ENCODE measurements at regions not wholly inside any gene's neighbourhood (a gene's known extent, or its start where the extent isn't known, plus 50 kb on each side); places are given as distances from the start of the nearest gene placed in this dataset.

DNA sequence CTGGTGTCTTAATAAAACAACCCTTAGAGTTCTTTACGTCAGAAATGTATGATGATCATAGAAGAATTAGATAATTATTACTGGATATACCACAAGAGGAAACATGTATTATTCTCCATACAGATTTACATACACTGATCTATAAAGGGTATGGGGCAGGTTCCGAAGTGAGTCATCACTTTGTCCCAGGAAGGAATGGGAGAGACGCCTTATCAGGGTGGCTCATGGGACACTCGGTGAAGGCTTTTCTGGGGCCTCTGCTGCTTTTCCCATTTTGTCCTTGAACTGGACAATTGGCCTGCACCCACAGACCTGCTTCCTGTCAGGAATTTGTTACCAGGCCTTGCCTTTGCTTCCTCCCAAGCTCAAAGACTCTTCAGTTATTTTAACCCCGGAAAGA, 233.8 kb upstream of the RUNX1 start:
- TF ChIP-seq ZFP30 (CRISPR knock-in tag; IDR thresholded peaks at IDR 0.05) (no peak), RARB (CRISPR knock-in tag; IDR thresholded peaks at IDR 0.05) (no peak), PPARA (CRISPR knock-in tag; IDR thresholded peaks at IDR 0.05; ENCODE audit: borderline replicate concordance) (no peak), TOX (CRISPR knock-in tag; IDR thresholded peaks at IDR 0.05; ENCODE audit: borderline replicate concordance) (no peak), ESRRG (CRISPR knock-in tag; IDR thresholded peaks at IDR 0.05) (no peak), ZFP3 (CRISPR knock-in tag; IDR thresholded peaks at IDR 0.05) (no peak), ZNF8 (CRISPR knock-in tag; IDR thresholded peaks at IDR 0.05) (no peak), CSRNP3 (CRISPR knock-in tag; IDR thresholded peaks at IDR 0.05) (no peak), BACH2 (CRISPR knock-in tag; IDR thresholded peaks at IDR 0.05; ENCODE audit: borderline replicate concordance) (no peak), POU6F1 (CRISPR knock-in tag; IDR thresholded peaks at IDR 0.05; ENCODE audit: borderline replicate concordance, low read depth) (no peak), CREB5 (CRISPR knock-in tag; IDR thresholded peaks at IDR 0.05; ENCODE audit: low read depth) (no peak), ZC3H10 (CRISPR knock-in tag; IDR thresholded peaks at IDR 0.05) (no peak), ZNF70 (CRISPR knock-in tag; IDR thresholded peaks at IDR 0.05) (no peak)
- TF ChIP-seq, protein P1, sequence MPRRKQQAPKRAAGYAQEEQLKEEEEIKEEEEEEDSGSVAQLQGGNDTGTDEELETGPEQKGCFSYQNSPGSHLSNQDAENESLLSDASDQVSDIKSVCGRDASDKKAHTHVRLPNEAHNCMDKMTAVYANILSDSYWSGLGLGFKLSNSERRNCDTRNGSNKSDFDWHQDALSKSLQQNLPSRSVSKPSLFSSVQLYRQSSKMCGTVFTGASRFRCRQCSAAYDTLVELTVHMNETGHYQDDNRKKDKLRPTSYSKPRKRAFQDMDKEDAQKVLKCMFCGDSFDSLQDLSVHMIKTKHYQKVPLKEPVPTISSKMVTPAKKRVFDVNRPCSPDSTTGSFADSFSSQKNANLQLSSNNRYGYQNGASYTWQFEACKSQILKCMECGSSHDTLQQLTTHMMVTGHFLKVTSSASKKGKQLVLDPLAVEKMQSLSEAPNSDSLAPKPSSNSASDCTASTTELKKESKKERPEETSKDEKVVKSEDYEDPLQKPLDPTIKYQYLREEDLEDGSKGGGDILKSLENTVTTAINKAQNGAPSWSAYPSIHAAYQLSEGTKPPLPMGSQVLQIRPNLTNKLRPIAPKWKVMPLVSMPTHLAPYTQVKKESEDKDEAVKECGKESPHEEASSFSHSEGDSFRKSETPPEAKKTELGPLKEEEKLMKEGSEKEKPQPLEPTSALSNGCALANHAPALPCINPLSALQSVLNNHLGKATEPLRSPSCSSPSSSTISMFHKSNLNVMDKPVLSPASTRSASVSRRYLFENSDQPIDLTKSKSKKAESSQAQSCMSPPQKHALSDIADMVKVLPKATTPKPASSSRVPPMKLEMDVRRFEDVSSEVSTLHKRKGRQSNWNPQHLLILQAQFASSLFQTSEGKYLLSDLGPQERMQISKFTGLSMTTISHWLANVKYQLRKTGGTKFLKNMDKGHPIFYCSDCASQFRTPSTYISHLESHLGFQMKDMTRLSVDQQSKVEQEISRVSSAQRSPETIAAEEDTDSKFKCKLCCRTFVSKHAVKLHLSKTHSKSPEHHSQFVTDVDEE (CRISPR knock-in tag; IDR thresholded peaks at IDR 0.05): no peak
- no peak for ATAC-seq

DNA sequence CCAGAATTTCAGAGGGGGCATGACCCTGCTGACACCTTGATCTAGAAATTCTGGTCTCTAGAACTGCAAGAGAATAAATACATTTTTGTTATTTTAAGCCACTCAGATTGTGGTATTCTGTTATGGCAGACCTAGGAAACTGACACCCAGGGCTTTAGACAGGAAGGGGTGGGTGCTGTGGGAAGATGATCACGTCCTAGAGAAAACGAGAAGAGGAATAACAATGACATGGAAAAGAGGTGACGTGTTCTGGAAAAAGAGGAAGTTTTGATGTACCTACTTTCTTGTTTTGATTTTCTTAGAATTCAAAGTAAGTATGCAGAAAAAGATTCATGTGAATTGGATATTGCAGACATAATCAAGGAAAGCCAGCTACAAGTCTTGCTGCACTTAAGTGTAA, 232.9 kb upstream of the RUNX1 start:
- no peak for ATAC-seq
- TF ChIP-seq CSRNP3 (CRISPR knock-in tag; IDR thresholded peaks at IDR 0.05) (no peak), CREB5 (CRISPR knock-in tag; IDR thresholded peaks at IDR 0.05; ENCODE audit: low read depth) (no peak), ZNF8 (CRISPR knock-in tag; IDR thresholded peaks at IDR 0.05) (no peak), TOX (CRISPR knock-in tag; IDR thresholded peaks at IDR 0.05; ENCODE audit: borderline replicate concordance) (no peak)

GRCh38 chr21:35280231-35280630, 231.1 kb upstream of the RUNX1 start:
- TF ChIP-seq RARB (CRISPR knock-in tag; IDR thresholded peaks at IDR 0.05) (no peak), PPARA (CRISPR knock-in tag; IDR thresholded peaks at IDR 0.05; ENCODE audit: borderline replicate concordance) (no peak), TCF4 (CRISPR knock-in tag; IDR thresholded peaks at IDR 0.05; ENCODE audit: borderline replicate concordance) (no peak), CREB5 (CRISPR knock-in tag; IDR thresholded peaks at IDR 0.05; ENCODE audit: low read depth) (no peak)
- no peak for ATAC-seq

GRCh38 chr21:35275776-35276175, 226.7 kb upstream of the RUNX1 start:
- ATAC-seq: no peak
- TF ChIP-seq, protein P2, sequence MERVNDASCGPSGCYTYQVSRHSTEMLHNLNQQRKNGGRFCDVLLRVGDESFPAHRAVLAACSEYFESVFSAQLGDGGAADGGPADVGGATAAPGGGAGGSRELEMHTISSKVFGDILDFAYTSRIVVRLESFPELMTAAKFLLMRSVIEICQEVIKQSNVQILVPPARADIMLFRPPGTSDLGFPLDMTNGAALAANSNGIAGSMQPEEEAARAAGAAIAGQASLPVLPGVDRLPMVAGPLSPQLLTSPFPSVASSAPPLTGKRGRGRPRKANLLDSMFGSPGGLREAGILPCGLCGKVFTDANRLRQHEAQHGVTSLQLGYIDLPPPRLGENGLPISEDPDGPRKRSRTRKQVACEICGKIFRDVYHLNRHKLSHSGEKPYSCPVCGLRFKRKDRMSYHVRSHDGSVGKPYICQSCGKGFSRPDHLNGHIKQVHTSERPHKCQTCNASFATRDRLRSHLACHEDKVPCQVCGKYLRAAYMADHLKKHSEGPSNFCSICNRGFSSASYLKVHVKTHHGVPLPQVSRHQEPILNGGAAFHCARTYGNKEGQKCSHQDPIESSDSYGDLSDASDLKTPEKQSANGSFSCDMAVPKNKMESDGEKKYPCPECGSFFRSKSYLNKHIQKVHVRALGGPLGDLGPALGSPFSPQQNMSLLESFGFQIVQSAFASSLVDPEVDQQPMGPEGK (CRISPR knock-in tag; IDR thresholded peaks at IDR 0.05; ENCODE audit: borderline replicate concordance): no peak
- no peak for TF ChIP-seq BACH2 (CRISPR knock-in tag; IDR thresholded peaks at IDR 0.05; ENCODE audit: borderline replicate concordance)
- no peak for TF ChIP-seq CREB5 (CRISPR knock-in tag; IDR thresholded peaks at IDR 0.05; ENCODE audit: low read depth)

All from SK-N-SH treated with all-trans-retinoic acid at 6 μM for 48 hours (cell line).